Heart left ventricle (tissue), 13 donors: ENCODE measurements at regions not wholly inside any gene's neighbourhood (a gene's known extent, or its start where the extent isn't known, plus 50 kb on each side); places are given as distances from the start of the nearest gene placed in this dataset.

Source experiments
- POLR2A ChIP-seq, 2 donors: fragments of 450-650 bp; IDR thresholded peaks; one replicate each; pipeline ENCODE4 v1.6.1; 2017; ENCODE audit warnings: antibody characterized with exemption in 2 of 2, mild to moderate bottlenecking in 2 of 2, moderate library complexity in 2 of 2
- TF ChIP-seq, protein P1 (sequence below), 12 donors: fragments of 200-600 bp; sonication (generic) in 4 of 12; IDR thresholded peaks; one replicate each; pipeline versions ENCODE4 v1.5.0 to v1.8.0; 2018 to 2022; ENCODE audit warnings: antibody characterized with exemption in 12 of 12, mild to moderate bottlenecking in 5 of 12
- donor health status: ischemic (EF 13 %, LVEDD 7.1; RV severe dilation, severe dysfunction).
- donor health status: DM: no; HTN: yes; CAD: no.
- donor health status: DM: no; HTN: no; CAD: no.
- donor health status: ischemic (EF 25% LVEDD 6.9; RV normal size, moderate dysfunction).
- donor health status: ischemic (EF 25% LVEDD 5.7; RV mildly dilated, moderate dysfunction).
- donor health status: ischemic (EF 35%, LVEDD 5.7; RV mildly dilated, moderate dysfunction).
- donor health status: nonischemic (EF 11% LVEDD 7.7; RV severe dilation, severe dysfunction).
- donor health status: DM: yes; HTN: yes; CAD: no.
- donor health status: PGD.
- donor health status: ischemic (EF 29% LVEDD 5.4; RV normal size, mild dysfunction).
- donor health status: nonischemic (EF 23%, LVEDD 6.1; RV moderate dilation, normal function).

DNA sequence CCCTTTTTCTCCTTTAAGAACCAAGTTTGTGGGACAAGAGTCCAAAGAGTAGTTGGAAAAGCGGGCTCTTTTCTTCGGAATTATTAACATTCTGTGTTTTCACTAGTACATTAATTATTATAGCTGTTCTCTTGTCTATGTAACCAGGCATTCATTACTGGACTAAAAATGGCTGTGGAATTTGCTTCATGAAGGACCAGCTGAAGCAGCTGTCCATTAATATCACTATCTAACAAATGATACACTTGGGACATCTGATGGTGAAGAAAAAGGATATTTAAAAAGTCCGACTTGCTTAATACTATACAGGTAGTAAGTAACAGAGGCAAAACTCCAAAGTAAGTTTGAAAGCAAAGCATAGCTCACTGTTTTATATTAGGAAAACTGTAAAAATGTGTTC is 728.9 kb upstream of the DPPA4 start:
- TF ChIP-seq, protein P1, sequence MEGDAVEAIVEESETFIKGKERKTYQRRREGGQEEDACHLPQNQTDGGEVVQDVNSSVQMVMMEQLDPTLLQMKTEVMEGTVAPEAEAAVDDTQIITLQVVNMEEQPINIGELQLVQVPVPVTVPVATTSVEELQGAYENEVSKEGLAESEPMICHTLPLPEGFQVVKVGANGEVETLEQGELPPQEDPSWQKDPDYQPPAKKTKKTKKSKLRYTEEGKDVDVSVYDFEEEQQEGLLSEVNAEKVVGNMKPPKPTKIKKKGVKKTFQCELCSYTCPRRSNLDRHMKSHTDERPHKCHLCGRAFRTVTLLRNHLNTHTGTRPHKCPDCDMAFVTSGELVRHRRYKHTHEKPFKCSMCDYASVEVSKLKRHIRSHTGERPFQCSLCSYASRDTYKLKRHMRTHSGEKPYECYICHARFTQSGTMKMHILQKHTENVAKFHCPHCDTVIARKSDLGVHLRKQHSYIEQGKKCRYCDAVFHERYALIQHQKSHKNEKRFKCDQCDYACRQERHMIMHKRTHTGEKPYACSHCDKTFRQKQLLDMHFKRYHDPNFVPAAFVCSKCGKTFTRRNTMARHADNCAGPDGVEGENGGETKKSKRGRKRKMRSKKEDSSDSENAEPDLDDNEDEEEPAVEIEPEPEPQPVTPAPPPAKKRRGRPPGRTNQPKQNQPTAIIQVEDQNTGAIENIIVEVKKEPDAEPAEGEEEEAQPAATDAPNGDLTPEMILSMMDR (IDR thresholded peaks at IDR 0.05) = no peak
- TF ChIP-seq POLR2A (IDR thresholded peaks at IDR 0.05) = no peak
